H1 (cell line): ENCODE measurements at regions not wholly inside any gene's neighbourhood (a gene's known extent, or its start where the extent isn't known, plus 50 kb on each side); places are given as distances from the start of the nearest gene placed in this dataset.
A peak's percentile ranks its signal among the peaks of the same experiment; 100 is the strongest.

Experiments used
- TF ChIP-seq, protein P1 (sequence below), 3 experiments: IDR thresholded peaks; 1 replicate in 2 of 3; 2 replicates in 1 of 3; pipeline versions ENCODE4 v1.5.1 to v1.6.1; 2011; ENCODE audit warnings: low read length in 3 of 3, mild to moderate bottlenecking in 3 of 3, inconsistent platforms in 2 of 3, low read depth in 1 of 3, moderate library complexity in 1 of 3; ENCODE audit not compliant: insufficient read depth in 1 of 3; ENCODE audit errors: control extremely low read depth in 1 of 3

GRCh38 chr18:34122724-34123334 lies 101.9 kb downstream of the NOL4 start (continued):
- TF ChIP-seq, protein P1, sequence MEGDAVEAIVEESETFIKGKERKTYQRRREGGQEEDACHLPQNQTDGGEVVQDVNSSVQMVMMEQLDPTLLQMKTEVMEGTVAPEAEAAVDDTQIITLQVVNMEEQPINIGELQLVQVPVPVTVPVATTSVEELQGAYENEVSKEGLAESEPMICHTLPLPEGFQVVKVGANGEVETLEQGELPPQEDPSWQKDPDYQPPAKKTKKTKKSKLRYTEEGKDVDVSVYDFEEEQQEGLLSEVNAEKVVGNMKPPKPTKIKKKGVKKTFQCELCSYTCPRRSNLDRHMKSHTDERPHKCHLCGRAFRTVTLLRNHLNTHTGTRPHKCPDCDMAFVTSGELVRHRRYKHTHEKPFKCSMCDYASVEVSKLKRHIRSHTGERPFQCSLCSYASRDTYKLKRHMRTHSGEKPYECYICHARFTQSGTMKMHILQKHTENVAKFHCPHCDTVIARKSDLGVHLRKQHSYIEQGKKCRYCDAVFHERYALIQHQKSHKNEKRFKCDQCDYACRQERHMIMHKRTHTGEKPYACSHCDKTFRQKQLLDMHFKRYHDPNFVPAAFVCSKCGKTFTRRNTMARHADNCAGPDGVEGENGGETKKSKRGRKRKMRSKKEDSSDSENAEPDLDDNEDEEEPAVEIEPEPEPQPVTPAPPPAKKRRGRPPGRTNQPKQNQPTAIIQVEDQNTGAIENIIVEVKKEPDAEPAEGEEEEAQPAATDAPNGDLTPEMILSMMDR (IDR thresholded peaks at IDR 0.05; ENCODE audit: control extremely low read depth in 1 of 3, insufficient read depth in 1 of 3, low read depth in 1 of 3, low read length in 3 of 3) = peak in 2 of 3 experiments; percentile 81 to 99; a peak in 3 of 4 replicates
